ENCODE measurements at regions not wholly inside any gene's neighbourhood (a gene's known extent, or its start where the extent isn't known, plus 50 kb on each side); places are given as distances from the start of the nearest gene placed in this dataset.

DNA sequence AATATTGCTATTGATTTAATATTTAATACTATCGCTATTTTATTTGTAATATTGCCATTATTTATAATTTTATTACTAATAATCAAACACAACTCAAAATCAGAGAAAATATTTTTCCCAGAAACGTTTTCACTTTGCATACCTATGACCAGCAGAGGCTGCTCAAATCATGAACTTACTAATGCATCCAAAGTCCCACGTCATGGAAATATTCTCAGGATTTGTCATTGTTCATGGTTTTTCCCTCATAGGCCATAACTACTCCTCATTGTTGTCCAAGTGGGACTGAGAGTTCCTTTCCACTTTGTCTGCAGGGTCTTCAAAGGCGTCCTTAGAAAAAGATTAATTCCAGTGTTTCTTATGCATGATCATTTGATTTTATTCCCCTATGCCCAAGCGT lies 344.8 kb downstream of the THBS2 start:
- no peak for DNase-seq (ENCODE audit: low spot score)

DNA sequence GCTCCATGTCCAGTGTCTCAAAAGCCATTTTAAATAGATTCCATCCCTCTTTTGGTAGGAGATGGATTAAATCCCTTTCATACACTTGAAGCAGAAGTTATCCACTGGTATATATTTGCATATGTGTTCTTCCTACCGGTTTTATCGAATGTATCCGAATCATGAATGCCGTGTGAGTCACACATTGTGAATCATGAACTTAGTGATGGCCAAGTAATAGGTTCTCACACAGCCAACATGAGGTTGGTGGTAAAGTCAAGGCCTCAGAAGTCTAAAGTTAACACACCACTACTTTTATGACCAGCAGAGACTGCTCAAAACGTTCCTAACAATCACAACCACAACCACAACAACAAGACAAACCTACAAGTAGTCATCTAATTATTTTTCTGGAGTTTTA lies 345.5 kb downstream of the THBS2 start:
- no peak for DNase-seq (ENCODE audit: low spot score)

DNA sequence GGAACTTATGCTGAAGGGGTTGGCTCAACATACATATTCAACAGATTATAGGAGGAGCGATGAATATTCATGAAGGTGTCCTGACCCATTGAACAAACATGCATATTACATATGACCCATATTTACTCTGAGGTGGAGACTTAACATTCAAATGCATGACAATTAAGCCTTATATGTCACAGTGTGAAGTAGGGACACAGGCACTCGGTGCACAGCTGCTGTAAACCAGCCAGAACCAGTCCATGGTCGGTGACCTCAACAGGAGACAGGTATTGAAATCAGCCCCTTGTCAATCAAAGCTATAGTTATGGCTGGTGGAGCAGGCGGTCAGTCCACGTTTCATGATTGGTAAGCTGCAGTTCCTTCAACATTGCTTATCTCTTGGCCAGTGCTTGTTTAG lies 347.3 kb downstream of the THBS2 start:
- DNase-seq (ENCODE audit: low spot score): no peak

- no peak for DNase-seq (ENCODE audit: low spot score)
These were observed 348.1 kb downstream of the THBS2 start for GRCh38 chr6:168905451-168906090.

GRCh38 chr6:168903613-168904345 lies 349.9 kb downstream of the THBS2 start:
- no peak for DNase-seq (ENCODE audit: low spot score)

DNA sequence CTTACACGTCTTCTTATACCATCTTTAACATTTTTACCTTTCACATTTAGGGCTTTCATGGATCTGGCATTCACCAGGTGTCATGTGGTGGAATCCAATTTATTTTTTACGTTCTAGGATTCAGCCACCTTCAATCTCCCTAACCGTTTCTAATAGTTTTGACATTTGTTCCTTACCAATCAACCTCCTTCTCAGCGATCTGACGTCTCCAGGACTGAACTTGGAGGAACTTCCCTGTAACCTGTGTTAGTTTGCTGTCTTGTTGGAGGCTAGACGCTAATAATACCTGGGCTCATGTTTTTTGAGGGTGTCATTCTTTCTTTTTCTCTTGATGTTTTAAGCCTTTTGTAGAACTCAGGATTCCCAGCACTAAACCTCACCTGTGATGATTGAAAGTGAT lies 351.6 kb downstream of the THBS2 start:
- DNase-seq (ENCODE audit: low spot score): no peak

GRCh38 chr6:168901076-168901475 lies 352.6 kb downstream of the THBS2 start:
- no peak for DNase-seq (ENCODE audit: low spot score)

- DNase-seq (ENCODE audit: low spot score): no peak
These were observed 357.3 kb downstream of the THBS2 start for GRCh38 chr6:168896321-168896720.

GRCh38 chr6:168895102-168895812 lies 358.4 kb downstream of the THBS2 start:
- peak; percentile 78 for DNase-seq (ENCODE audit: low spot score)

- no peak for DNase-seq (ENCODE audit: low spot score)
These were observed 361.6 kb downstream of the THBS2 start for GRCh38 chr6:168892031-168892430.

DNA sequence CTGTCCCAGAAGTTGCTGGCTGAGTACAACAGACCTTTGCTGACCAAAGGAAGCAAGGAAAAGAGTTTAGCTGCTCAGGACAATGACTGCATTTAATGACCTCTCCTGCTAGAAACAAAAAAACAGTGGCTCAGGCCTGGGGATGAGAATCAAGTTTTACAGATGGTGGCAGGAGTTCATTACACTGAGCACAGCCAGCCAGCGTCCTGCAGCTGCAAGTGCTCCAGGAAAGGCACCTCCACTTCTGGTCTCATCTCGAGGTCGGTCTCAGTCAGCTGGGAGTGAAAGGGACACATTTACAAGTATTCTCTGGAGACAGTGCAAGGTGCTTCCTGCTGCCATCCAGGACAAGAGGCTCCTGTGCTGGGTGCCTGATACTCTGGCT lies 362.7 kb downstream of the THBS2 start:
- no peak for DNase-seq (ENCODE audit: low spot score)

- no peak for DNase-seq (ENCODE audit: low spot score)
These were observed 363.2 kb downstream of the THBS2 start for GRCh38 chr6:168890306-168890980.

DNA sequence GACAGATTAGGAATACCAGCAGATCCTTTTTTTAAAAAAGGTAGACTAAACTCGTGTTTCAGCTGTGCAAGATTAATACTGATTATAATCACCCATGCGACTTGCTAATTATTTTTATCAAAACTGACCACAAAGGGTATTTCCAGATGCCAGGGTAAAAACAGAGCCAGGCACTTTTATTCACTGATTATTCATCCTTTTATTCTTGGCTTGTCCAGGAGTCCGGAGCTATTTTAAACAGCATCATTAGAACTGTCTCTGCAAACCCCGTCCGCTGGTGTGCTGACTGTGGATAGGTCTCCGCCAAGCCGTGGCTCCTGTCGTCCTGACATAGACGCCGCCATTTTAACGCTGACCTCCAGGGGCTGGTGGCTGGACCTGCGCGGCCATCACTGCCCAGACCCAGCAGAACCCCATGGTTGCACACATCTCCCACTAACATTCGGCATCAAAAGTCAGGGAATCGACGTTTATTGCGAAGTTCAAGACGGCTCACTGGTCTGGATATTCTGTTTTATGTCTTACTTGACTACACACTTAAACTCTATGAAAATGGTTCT lies 364.8 kb downstream of the THBS2 start:
- DNase-seq (ENCODE audit: low spot score): no peak

DNA sequence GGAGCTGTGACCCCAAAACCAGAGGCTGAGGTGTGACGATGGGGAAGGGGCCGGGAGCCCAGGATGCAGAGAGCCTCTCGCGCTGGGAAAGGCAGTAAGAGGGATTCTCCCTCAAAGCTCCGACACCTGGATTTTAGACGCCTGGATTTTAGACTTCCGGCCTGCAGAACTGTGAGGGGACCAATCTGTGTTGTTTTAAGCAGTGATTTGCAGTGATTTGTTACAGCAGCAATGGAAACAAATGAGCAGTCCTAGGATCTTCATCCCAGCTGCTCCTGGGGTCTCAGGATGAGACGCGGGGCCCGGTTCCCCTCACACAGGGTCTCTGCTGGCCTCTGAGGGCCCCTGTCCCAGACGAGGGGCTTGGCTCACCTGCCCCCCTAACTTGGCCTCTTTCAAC lies 365.5 kb downstream of the THBS2 start:
- no peak for DNase-seq (ENCODE audit: low spot score)

- DNase-seq (ENCODE audit: low spot score): no peak
These were observed 366.0 kb downstream of the THBS2 start for GRCh38 chr6:168887621-168888020.

DNA sequence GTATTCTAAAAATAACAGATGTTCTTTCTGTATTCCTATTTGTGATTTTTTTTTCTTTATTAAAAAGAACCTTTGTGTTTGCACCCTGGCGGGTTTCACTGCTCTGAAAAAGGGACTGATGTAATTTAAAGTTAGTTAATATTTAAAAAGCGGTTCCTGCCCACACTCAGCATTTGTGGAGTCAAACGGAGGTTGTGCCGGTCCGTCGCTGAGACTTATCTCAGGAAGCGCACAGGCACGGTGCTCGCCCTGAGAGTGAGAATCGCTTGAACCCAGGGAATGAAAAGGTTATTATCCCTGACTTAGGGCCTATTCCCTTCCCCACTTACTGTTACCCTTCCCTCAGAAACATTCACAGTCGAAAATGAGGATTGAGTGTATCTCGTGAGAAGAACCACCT lies 366.7 kb downstream of the THBS2 start:
- DNase-seq (ENCODE audit: low spot score): no peak

DNA sequence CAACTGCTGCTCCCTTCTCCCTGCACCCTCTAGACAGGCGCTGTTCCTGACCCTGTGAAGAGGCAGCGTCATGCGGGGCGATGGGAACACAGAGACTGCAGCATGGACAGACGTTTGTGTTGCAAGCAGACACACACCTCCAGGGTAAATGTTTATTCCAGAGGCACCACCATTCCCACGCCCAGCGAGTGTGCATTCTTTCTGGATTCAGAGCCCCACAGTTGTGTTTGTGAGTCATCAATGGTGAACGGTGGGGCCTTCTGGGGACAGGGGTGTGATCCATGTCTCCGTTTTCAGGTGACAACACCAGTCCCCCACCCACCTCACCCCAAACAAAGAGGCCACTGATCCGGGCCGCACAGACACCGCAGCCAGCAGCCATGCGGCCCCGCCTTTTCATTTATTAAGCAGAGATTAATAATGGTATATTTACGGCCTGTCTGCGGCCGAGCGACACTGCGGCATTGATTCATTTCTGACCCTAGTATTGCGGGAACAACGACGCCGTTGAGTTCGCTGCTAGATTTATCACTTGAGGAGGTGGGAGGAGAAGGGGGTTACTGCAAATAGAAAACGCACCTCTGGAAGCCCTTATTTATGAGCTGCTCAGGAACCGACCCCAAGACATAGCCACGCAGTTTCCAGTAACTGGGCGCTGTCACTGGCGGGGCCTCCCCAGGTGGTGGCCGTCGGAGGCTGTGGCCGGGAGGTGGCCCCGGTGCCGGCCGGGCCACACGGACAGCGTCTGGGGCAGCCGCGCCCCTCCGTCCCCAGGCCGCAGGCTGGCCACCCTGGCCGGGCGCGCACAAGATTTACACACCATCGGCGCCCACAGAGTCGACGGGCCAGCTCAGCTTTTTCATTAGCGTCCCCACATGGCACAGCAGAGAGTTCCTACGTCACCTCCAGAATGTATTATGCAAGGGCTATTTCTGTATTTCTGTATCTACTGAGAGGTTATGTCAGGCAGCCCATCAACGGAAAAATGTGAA lies 367.6 kb downstream of the THBS2 start:
- DNase-seq (ENCODE audit: low spot score): no peak

GRCh38 chr6:168885196-168885595 lies 368.4 kb downstream of the THBS2 start:
- no peak for DNase-seq (ENCODE audit: low spot score)

DNA sequence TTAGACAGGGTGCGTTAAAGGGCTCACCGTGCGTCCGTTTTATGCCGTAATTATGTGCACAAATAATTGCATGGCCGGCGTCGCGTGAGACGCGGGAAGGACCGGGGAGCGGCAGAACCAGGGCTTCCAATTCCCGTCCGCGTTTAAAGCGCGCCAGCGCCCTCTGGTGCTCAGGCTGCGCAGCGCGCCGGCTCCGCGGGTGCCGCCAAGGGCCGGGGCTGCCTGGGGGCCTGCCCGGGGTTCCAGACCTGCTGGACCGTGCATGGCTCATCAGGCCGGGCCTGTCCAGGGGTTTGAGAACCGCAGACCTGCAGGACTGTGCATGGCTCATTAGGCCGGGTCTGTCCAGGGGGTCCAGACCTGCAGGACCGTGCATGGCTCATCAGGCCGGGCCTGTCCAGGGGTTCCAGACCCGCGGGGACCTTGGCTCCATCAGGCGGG lies 369.0 kb downstream of the THBS2 start:
- peak; percentile 50 for DNase-seq (ENCODE audit: low spot score)

GRCh38 chr6:168884050-168884645 lies 369.5 kb downstream of the THBS2 start:
- DNase-seq (ENCODE audit: low spot score): no peak

Data from putamen (tissue), 1 donor.